ENCODE measurements at regions not wholly inside any gene's neighbourhood (a gene's known extent, or its start where the extent isn't known, plus 50 kb on each side); places are given as distances from the start of the nearest gene placed in this dataset.

GRCh38 chr2:20509770-20510490 is 63.1 kb downstream of the RHOB start (continued):
- no peak for TF ChIP-seq NRF1 (IDR thresholded peaks at IDR 0.05; ENCODE audit: low read depth, low read length)
- no peak for TF ChIP-seq EP300 (IDR thresholded peaks at IDR 0.05; ENCODE audit: borderline replicate concordance in 1 of 2, low read depth in 2 of 2, low read length in 2 of 2)
- peak; percentile 61; the same call in 1 of the 2 replicates for TF ChIP-seq CHD2 (IDR thresholded peaks at IDR 0.05; ENCODE audit: low read length)
- TF ChIP-seq SIX5 (IDR thresholded peaks at IDR 0.05; ENCODE audit: low read depth, low read length): no peak
- no peak for TF ChIP-seq SRF (IDR thresholded peaks at IDR 0.05; ENCODE audit: low read depth, low read length)
- no peak for TF ChIP-seq PHF8 (conservative IDR thresholded peaks at IDR 0.05; ENCODE audit: low read depth, low read length)
- TF ChIP-seq TAF7 (optimal IDR thresholded peaks at IDR 0.05; ENCODE audit: borderline replicate concordance, low read depth, low read length): no peak
- no peak for TF ChIP-seq RXRA (IDR thresholded peaks at IDR 0.05; ENCODE audit: insufficient read depth, low read depth, low read length)
- peak; percentile 80 for TF ChIP-seq MAX (IDR thresholded peaks at IDR 0.05)
- no peak for TF ChIP-seq POLR2AphosphoS5 (IDR thresholded peaks at IDR 0.05; ENCODE audit: low read depth, low read length)
- TF ChIP-seq USF2 (IDR thresholded peaks at IDR 0.05; ENCODE audit: low read length): peak; percentile 89
- TF ChIP-seq HDAC2 (IDR thresholded peaks at IDR 0.05; ENCODE audit: borderline replicate concordance in 1 of 2, low read depth in 2 of 2, low read length in 2 of 2): no peak
- TF ChIP-seq HDAC6 (IDR thresholded peaks at IDR 0.05; ENCODE audit: low read depth, low read length): no peak
- peak; percentile 56; the same call in 1 of the 2 replicates for TF ChIP-seq ATF3 (IDR thresholded peaks at IDR 0.05; ENCODE audit: insufficient read depth, low read depth, low read length)
- no peak for TF ChIP-seq SIRT6 (IDR thresholded peaks at IDR 0.05; ENCODE audit: low read length)
- no peak for TF ChIP-seq NANOG (IDR thresholded peaks at IDR 0.05; ENCODE audit: insufficient read depth, low read depth, low read length, poor library complexity, severe bottlenecking)
- TF ChIP-seq E2F6 (IDR thresholded peaks at IDR 0.05): peak; percentile 57
- no peak for TF ChIP-seq CBX8 (IDR thresholded peaks at IDR 0.05; ENCODE audit: borderline replicate concordance, low read depth, low read length)
